Gastrocnemius medialis (tissue), 4 donors: ENCODE measurements at regions not wholly inside any gene's neighbourhood (a gene's known extent, or its start where the extent isn't known, plus 50 kb on each side); places are given as distances from the start of the nearest gene placed in this dataset.

ENCODE experiments used
- CTCF ChIP-seq, 5 experiments: fragments of 450-650 bp in 3 of 5; fragments of 200-600 bp in 2 of 5; sonication (generic) in 2 of 5; IDR thresholded peaks in 4 of 5; conservative IDR thresholded peaks in 1 of 5; 1 replicate in 4 of 5; 2 replicates in 1 of 5; pipeline ENCODE4 v1.5.1; 2016 to 2019; ENCODE audit warnings: antibody characterized with exemption in 5 of 5, mild to moderate bottlenecking in 3 of 5, moderate library complexity in 3 of 5
- POLR2A ChIP-seq, 2 donors: fragments of 450-650 bp; IDR thresholded peaks; one replicate each; pipeline ENCODE4 v1.6.1; 2017; ENCODE audit warnings: antibody characterized with exemption in 2 of 2, mild to moderate bottlenecking in 2 of 2, moderate library complexity in 2 of 2

GRCh38 chr7:131889572-131890150 lies 333.2 kb upstream of the PODXL start:
- no peak for TF ChIP-seq CTCF (IDR thresholded peaks at IDR 0.05 in 4 of 5, conservative IDR thresholded peaks at IDR 0.05 in 1 of 5)
- no peak for TF ChIP-seq POLR2A (IDR thresholded peaks at IDR 0.05)
